GM12874 (cell line): ENCODE measurements at regions not wholly inside any gene's neighbourhood (a gene's known extent, or its start where the extent isn't known, plus 50 kb on each side); places are given as distances from the start of the nearest gene placed in this dataset.

Experiments used
- CTCF ChIP-seq: IDR thresholded peaks from 2 replicates; pipeline ENCODE4 v1.5.1; 2011; ENCODE audit warnings: low read depth, mild to moderate bottlenecking, control low read depth, low read length, moderate library complexity; ENCODE audit not compliant: insufficient read depth

GRCh38 chr5:97838214-97838613 lies 655.2 kb upstream of the RIOK2 start:
- no peak for TF ChIP-seq CTCF

DNA sequence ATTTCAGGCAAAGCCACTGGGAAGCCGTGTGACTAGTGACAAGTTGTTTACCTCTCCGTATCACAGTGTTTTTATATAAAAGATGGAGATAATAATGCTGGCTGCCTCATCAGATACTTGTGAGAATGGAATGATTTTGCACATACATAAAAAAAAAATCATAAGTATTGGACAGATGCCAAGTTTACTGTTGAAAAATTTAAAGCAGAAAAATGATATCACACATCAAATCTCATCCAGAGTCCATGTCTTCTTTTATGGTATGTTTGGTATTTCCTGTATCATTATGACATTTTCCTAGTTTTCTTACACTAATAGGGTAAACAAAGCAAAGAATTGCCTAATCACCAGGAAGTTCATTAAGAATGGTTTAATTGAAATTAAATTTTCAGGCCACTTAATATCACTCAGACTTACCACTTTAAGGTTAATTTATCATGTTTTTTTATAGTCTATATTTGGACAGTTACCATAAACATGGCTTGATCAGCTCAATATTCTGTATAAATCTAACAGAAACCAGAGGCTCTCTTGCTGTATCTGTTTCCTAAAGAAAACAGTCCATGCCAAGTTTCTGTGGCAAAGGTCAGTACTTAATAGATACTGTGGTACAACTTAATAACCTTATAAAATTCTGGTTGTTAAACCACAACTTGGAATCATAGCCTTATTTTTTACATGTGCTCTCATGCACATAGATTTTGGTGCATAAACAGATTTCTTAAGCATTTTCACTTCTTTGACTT lies 656.5 kb upstream of the RIOK2 start:
- TF ChIP-seq CTCF, result no peak

GRCh38 chr5:97840643-97841042 lies 657.6 kb upstream of the RIOK2 start:
- no peak for TF ChIP-seq CTCF

DNA sequence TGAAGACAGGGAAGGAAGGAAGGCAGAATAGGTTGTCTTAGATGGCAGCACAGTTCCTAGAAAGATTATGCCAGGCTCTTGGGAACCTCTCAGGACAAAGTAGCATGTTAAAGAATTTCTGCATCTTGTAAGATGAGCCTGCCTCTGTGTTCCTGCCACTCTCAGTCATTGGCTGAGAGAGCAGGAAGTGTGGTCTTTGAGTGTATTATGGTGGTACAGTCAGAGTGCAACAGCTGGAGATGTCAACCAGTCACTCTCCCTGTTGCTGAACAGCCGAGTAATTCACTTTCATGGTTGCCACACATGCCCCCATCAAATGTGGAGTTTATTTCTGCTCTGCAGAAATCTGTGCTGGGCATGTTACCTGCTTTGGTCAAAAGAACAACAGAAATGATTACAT lies 659.6 kb upstream of the RIOK2 start:
- TF ChIP-seq CTCF, result no peak

GRCh38 chr5:97844797-97845196 lies 661.8 kb upstream of the RIOK2 start:
- TF ChIP-seq CTCF, result no peak

DNA sequence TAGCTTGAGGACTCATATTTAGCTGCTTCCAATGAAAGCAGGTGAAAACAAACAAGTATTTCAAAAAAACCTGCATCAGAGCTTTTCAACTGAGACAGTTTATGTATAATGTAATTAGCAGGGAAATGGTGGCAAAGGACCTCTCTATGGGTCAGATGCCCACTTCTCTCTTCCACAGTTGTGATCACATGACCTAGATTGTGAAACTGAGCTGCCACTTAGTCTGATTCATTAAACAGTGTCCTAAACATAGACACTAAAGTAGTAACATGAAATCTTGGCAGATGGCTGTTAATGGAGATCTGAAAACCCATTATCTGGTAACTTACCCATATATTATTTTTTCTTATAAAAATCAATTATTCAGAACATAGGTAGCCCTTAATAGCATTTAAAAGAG lies 663.6 kb upstream of the RIOK2 start:
- no peak for TF ChIP-seq CTCF

DNA sequence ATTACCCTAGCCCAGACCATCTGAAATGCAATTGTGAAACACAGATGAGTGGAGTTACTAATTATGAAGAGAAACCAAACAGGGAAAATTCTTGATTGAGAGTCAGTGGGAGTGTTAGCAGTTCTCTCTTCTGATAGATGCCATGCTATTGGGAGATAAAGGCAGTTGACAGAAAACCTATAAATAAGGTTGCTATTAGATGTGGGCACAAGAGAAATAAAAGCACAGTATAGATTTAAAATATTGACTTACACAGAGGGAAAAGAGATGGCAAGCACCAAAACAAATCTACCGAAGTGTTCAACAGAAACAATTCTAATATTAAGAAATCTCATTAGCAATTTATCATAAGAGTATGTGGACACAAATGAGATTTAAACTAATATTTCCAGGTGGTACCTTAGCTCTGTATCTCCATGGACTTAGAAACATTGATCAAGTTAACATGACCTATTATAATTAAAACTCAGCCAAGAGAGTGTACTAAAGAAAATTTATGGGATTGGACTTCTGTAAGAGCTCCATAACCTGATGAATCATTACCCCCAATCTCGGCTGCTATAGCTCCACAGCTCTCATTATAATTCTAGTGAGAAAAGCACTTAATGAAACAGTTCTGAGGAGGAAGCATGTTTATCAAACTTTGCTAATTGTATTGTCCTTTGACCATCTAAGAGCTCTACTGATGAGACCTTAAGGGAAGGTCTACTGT lies 665.0 kb upstream of the RIOK2 start:
- no peak for TF ChIP-seq CTCF
